Gastroesophageal sphincter (tissue), 4 donors: ENCODE measurements at regions not wholly inside any gene's neighbourhood (a gene's known extent, or its start where the extent isn't known, plus 50 kb on each side); places are given as distances from the start of the nearest gene placed in this dataset.
"Not testable (repeated sequence)": the region's sequence is repeated elsewhere in the genome, so short reads cannot be mapped to it uniquely, and the experiment has no call there.

Experiments
- ATAC-seq: fragments of 150-250 bp; one replicate; pipeline ENCODE4 v1.9.1; 2016; ENCODE audit warnings: mild to moderate bottlenecking, moderate library complexity
- H3K27ac ChIP-seq, 4 donors: fragments of 200-600 bp; sonication (generic) in 3 of 4; 1 replicate in 3 of 4; 2 replicates in 1 of 4; pipeline ENCODE4 v1.5.1; 2016 to 2019
- H3K27me3 ChIP-seq: fragments of 200-600 bp; sonication (generic); one replicate; pipeline ENCODE4 v1.5.1; 2019
- H3K36me3 ChIP-seq, 2 donors: fragments of 200-600 bp; sonication (generic); one replicate each; pipeline ENCODE4 v1.5.1; 2019; ENCODE audit warnings: control low read depth in 1 of 2
- H3K4me1 ChIP-seq, 3 donors: fragments of 200-600 bp; sonication (generic); 1 replicate in 2 of 3; 2 replicates in 1 of 3; pipeline ENCODE4 v1.5.1; 2016 to 2019; ENCODE audit warnings: control low read depth in 2 of 3
- H3K4me3 ChIP-seq, 2 donors: fragments of 200-600 bp; sonication (generic); one replicate each; pipeline ENCODE4 v1.5.1; 2019; ENCODE audit warnings: mild to moderate bottlenecking in 1 of 2, moderate library complexity in 1 of 2
- H3K9me3 ChIP-seq, 3 donors: fragments of 200-600 bp; sonication (generic); one replicate each; pipeline ENCODE4 v1.5.1; 2017 to 2019; ENCODE audit warnings: control low read depth in 2 of 3
- EP300 ChIP-seq: sonication (generic); formaldehyde crosslinking; IDR thresholded peaks from one replicate; pipeline ENCODE4 v1.6.1; 2017; ENCODE audit warnings: antibody characterized with exemption, mild to moderate bottlenecking
- POLR2A ChIP-seq, 2 donors: fragments of 450-650 bp; IDR thresholded peaks; one replicate each; pipeline ENCODE4 v1.6.1; 2017; ENCODE audit warnings: antibody characterized with exemption in 2 of 2, mild to moderate bottlenecking in 2 of 2, moderate library complexity in 1 of 2
- POLR2AphosphoS5 ChIP-seq: sonication (generic); formaldehyde crosslinking; IDR thresholded peaks from one replicate; pipeline ENCODE4 v1.6.1; 2017; ENCODE audit warnings: antibody characterized with exemption
- WGBS, 2 donors: methylation state at CpG; one replicate each; pipeline ENCODE4 v1.1.5; 2018; ENCODE audit warnings: low coverage in 1 of 2; 5-methylcytosine and 5-hydroxymethylcytosine counted together
- TF ChIP-seq, protein P1 (sequence below), 4 experiments: fragments of 200-600 bp in 2 of 4; fragments of 450-650 bp in 2 of 4; sonication (generic) in 1 of 4; IDR thresholded peaks; one replicate each; pipeline ENCODE4 v1.5.1; 2017 to 2019; ENCODE audit warnings: antibody characterized with exemption in 4 of 4, mild to moderate bottlenecking in 2 of 4, moderate library complexity in 2 of 4

DNA sequence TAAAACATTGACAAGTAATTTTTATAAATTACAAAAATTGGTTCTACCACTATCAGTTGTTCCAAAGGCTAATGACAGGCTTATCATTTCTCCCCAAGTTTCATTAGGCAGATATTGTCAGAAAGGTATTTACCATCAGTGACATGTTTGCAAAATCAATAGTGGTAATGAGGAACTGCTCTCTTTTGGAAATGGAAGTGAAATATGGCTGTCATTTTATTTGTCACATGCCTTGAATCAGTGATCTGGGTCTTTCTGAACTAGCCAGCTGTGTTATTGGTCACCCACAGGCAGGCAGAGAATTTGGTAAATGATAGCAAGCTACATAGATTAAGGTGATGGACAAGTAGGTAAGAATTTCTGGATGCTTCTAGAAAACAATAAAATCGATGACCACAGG is 268.0 kb upstream of the ARHGEF26 start:
- no peak overlapping the region for H3K27ac ChIP-seq
- H3K9me3 ChIP-seq, result no peaks in the 10 kb centered on the region
- ATAC-seq, result no peak
- no peaks in the 10 kb centered on the region for H3K36me3 ChIP-seq
- no peak for TF ChIP-seq EP300
- H3K4me1 ChIP-seq, result no peaks in the 10 kb centered on the region
- no peaks in the 10 kb centered on the region for H3K27me3 ChIP-seq
- no peak overlapping the region for H3K4me3 ChIP-seq
- WGBS, 2 donors, result 75% methylated on average over 1 of the region's 1 CpG; no CpG with 5 or more reads in 1 of the 2 donors

DNA sequence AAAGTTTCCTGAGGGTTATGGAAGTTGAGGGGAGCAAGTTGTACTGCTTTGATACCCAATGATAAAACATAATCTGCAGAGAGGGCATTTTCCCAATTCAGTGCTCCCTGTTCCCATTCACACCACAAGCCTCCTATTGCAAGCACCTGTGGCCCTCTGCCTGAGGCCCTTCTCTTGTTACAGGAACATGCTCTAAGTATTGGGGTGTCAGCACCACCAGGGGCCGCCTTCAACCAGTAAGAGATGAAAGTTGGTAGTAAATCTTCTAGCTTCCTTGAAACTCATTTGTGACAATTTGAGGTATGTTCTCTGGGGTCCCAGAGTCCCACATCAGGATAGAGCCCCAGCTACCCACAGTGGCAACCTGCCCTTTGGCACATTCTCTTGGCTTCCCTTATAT is 265.4 kb upstream of the ARHGEF26 start:
- Histone ChIP-seq H3K27ac (no peak overlapping the region), H3K9me3 (no peaks in the 10 kb centered on the region), H3K4me3 (no peak overlapping the region), H3K27me3 (no peaks in the 10 kb centered on the region), H3K4me1 (no peaks in the 10 kb centered on the region), H3K36me3 (no peaks in the 10 kb centered on the region)
- no peak for TF ChIP-seq EP300
- no peak for TF ChIP-seq POLR2AphosphoS5
- TF ChIP-seq POLR2A (IDR thresholded peaks at IDR 0.05), result no peak
- no peak for ATAC-seq
- 71 to 91% methylated on average over 1 of the region's 1 CpG for WGBS, 2 donors

DNA sequence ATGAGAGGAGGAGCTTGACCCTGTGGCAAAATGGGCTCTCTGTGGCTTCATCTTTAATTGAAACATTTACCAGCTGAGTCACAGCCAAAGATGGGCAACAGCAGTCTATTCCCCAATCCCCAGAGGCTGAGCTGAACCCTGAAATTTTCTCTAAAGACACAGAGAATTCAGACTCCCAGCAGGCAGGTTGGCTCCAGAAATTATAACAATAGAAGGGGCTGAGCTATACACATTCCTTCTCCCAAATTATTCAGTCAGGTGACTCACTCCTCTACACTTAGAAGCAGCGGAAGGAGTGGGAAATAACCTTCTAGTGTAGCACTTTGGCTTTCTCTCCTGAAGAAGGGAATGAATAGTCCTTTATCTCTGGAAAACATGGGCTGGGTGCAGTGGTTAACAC is 264.3 kb upstream of the ARHGEF26 start:
- H3K27ac ChIP-seq, result no peak overlapping the region
- 75 to 100% methylated on average over 1 of the region's 1 CpG for WGBS, 2 donors
- TF ChIP-seq EP300 (no peak), POLR2A (IDR thresholded peaks at IDR 0.05) (no peak), POLR2AphosphoS5 (no peak)
- TF ChIP-seq, protein P1, sequence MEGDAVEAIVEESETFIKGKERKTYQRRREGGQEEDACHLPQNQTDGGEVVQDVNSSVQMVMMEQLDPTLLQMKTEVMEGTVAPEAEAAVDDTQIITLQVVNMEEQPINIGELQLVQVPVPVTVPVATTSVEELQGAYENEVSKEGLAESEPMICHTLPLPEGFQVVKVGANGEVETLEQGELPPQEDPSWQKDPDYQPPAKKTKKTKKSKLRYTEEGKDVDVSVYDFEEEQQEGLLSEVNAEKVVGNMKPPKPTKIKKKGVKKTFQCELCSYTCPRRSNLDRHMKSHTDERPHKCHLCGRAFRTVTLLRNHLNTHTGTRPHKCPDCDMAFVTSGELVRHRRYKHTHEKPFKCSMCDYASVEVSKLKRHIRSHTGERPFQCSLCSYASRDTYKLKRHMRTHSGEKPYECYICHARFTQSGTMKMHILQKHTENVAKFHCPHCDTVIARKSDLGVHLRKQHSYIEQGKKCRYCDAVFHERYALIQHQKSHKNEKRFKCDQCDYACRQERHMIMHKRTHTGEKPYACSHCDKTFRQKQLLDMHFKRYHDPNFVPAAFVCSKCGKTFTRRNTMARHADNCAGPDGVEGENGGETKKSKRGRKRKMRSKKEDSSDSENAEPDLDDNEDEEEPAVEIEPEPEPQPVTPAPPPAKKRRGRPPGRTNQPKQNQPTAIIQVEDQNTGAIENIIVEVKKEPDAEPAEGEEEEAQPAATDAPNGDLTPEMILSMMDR (IDR thresholded peaks at IDR 0.05), result no peak
- H3K4me3 ChIP-seq, result no peak overlapping the region
- no peak for ATAC-seq
- no peaks in the 10 kb centered on the region for H3K4me1 ChIP-seq
- H3K27me3 ChIP-seq, result no peaks in the 10 kb centered on the region
- no peaks in the 10 kb centered on the region for H3K9me3 ChIP-seq
- H3K36me3 ChIP-seq, result no peaks in the 10 kb centered on the region

DNA sequence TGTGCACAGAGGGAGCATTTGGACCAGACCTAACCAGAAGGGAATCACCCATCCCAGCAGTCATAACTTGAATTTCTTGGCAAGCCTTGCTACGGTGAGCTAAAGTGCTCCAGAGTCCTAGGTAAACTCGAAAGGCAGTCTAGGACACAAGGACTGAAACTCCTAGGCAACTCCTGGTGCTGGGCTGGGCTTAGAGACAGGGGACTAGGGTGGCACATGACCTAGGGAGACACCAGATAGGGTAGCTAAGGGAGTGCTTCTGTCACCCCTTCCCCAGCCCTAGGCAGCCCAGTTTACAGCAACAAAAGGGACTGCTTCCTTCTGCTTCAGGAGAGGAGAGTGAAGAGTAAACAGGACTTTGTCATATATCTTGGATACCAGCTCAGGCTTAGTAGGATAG is 256.4 kb upstream of the ARHGEF26 start:
- Histone ChIP-seq H3K27ac (no peak overlapping the region), H3K4me1 (no peaks in the 10 kb centered on the region), H3K9me3 (no peaks in the 10 kb centered on the region), H3K36me3 (no peaks in the 10 kb centered on the region), H3K4me3 (no peak overlapping the region), H3K27me3 (no peaks in the 10 kb centered on the region)
- no peak for TF ChIP-seq EP300
- TF ChIP-seq, protein P1 (IDR thresholded peaks at IDR 0.05), result no peak
- TF ChIP-seq POLR2A (IDR thresholded peaks at IDR 0.05), result no peak
- TF ChIP-seq POLR2AphosphoS5, result no peak
- ATAC-seq, result no peak
- WGBS, 2 donors, result no CpG with 5 or more reads among the region's 2 CpGs

DNA sequence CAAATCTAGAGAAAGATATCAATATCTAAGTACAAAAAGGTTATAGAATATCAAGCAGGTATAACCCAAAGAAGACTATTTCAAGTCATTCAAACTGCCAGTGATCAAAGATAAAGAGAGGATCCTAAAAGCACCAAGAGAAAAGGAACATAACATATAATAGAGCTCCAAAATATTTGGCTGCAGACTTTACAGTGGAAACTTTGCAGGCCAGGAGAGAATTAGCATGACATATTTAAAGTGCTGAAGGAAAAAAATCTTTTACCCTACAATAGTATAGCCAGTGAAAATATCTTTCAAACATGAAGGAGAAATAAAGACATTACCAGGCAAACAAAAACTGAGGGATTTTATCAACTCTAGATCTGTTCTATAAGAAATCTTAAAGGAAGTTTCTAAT is 254.3 kb upstream of the ARHGEF26 start:
- TF ChIP-seq, protein P1 (IDR thresholded peaks at IDR 0.05), result no peak
- no peak for TF ChIP-seq POLR2A (IDR thresholded peaks at IDR 0.05)
- TF ChIP-seq EP300, result no peak
- TF ChIP-seq POLR2AphosphoS5, result no peak
- no peaks in the 10 kb centered on the region for H3K9me3 ChIP-seq
- no peak overlapping the region for H3K4me3 ChIP-seq
- no peaks in the 10 kb centered on the region for H3K27me3 ChIP-seq
- H3K4me1 ChIP-seq, result no peaks in the 10 kb centered on the region
- H3K27ac ChIP-seq, result no peak overlapping the region
- ATAC-seq, result no peak
- no peaks in the 10 kb centered on the region for H3K36me3 ChIP-seq

DNA sequence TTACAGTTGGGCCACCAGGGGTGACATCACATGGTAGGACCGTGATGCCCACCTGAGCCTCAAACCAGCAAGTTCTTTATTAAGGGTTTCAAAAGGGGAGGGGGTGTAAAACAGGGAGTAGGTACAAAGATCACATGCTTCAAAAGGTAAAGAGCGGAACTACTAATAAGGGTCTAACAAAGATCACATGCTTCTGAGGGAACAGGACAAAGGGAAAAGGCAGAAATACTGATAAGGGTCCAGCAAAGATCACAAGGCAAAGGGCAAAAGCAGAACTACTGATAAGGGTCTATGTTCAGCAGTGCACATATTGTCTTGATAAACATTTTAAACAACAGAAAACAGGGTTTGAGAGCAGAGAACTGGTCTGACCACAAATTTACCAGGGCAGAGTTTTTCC is 246.8 kb upstream of the ARHGEF26 start:
- not testable (repeated sequence) for H3K27ac ChIP-seq, H3K4me1 ChIP-seq, H3K27me3 ChIP-seq, H3K36me3 ChIP-seq, H3K4me3 ChIP-seq, ATAC-seq
- H3K9me3 ChIP-seq, result peaks cover 0 to 12% (median 0%) of the 10 kb centered on the region in 3 donors
- WGBS, 2 donors, result 80 to 100% methylated on average over 1 to 2 of the region's 2 CpGs

DNA sequence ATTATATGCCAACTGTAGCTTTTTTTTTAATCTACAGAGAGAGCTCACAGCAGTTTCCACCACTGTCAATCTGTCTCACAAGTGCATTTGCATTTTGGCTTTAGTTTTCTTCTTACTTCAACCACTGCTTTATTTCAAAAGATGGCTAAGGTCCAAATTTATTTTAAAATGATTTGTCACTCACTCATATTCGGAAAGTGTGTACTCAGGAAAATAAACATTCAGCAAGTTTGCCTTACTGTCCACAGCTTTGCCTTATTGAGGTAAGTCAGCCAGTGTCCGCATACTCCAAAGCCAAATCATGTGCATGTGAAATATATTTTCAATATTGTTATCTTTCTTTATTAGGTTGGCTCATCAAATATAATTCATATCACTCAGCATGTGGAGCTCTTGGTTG is 240.7 kb upstream of the ARHGEF26 start:
- H3K27ac ChIP-seq, result no peak overlapping the region
- no peaks in the 10 kb centered on the region for H3K27me3 ChIP-seq
- TF ChIP-seq POLR2AphosphoS5 (no peak), POLR2A (IDR thresholded peaks at IDR 0.05) (no peak), EP300 (no peak)
- TF ChIP-seq, protein P1 (IDR thresholded peaks at IDR 0.05), result no peak
- no peak for ATAC-seq
- no peaks in the 10 kb centered on the region for H3K4me1 ChIP-seq
- H3K4me3 ChIP-seq, result no peak overlapping the region
- H3K9me3 ChIP-seq, result no peaks in the 10 kb centered on the region
- WGBS, 2 donors, result 60 to 64% methylated on average over 2 of the region's 2 CpGs
- no peaks in the 10 kb centered on the region for H3K36me3 ChIP-seq
